H9 (cell line): ENCODE measurements at regions not wholly inside any gene's neighbourhood (a gene's known extent, or its start where the extent isn't known, plus 50 kb on each side); places are given as distances from the start of the nearest gene placed in this dataset.

Experiments
- DNase-seq: peaks from one replicate; pipeline ENCODE4 v3.0.0-alpha.2; 2017
- H2AFZ ChIP-seq: one replicate; pipeline ENCODE4 v1.6.1; 2013; ENCODE audit warnings: mild to moderate bottlenecking, low read length, control low read depth, moderate library complexity
- H2AK5ac ChIP-seq: 2 replicates; pipeline ENCODE4 v1.6.1; 2013; ENCODE audit warnings: low read length, control low read depth, mixed read lengths; ENCODE audit not compliant: insufficient read length
- H2BK120ac ChIP-seq: one replicate; pipeline ENCODE4 v1.6.1; 2013; ENCODE audit warnings: low read depth, mild to moderate bottlenecking, low read length, control low read depth, inconsistent platforms; ENCODE audit not compliant: poor library complexity, severe bottlenecking
- H2BK12ac ChIP-seq: 2 replicates; pipeline ENCODE4 v1.6.1; 2013; ENCODE audit warnings: low read length, control low read depth, mixed read lengths, low read depth; ENCODE audit not compliant: insufficient read length
- H2BK15ac ChIP-seq: 2 replicates; pipeline ENCODE4 v1.6.1; 2013; ENCODE audit warnings: low read depth, low read length, control low read depth
- H2BK20ac ChIP-seq: one replicate; pipeline ENCODE4 v1.6.1; 2013; ENCODE audit warnings: low read depth, mild to moderate bottlenecking, low read length, control low read depth, inconsistent platforms; ENCODE audit not compliant: poor library complexity, severe bottlenecking
- H2BK5ac ChIP-seq: 2 replicates; pipeline ENCODE4 v1.6.1; 2013; ENCODE audit warnings: low read length, control low read depth, mixed read lengths; ENCODE audit not compliant: insufficient read length
- H3K14ac ChIP-seq: 2 replicates; pipeline ENCODE4 v1.6.1; 2013; ENCODE audit warnings: low read length, control low read depth; ENCODE audit not compliant: insufficient read depth
- H3K18ac ChIP-seq: 2 replicates; pipeline ENCODE4 v1.6.1; 2013; ENCODE audit warnings: low read depth, mild to moderate bottlenecking, mixed read lengths, low read length, control low read depth; ENCODE audit not compliant: insufficient read length
- H3K23ac ChIP-seq: 2 replicates; pipeline ENCODE4 v1.6.1; 2013; ENCODE audit warnings: low read length, control low read depth, mixed read lengths, low read depth; ENCODE audit not compliant: insufficient read length
- H3K23me2 ChIP-seq: 2 replicates; pipeline ENCODE4 v1.6.1; 2013; ENCODE audit warnings: low read depth, mild to moderate bottlenecking, mixed read lengths, low read length, control low read depth; ENCODE audit not compliant: insufficient read length, poor library complexity, severe bottlenecking
- H3K27ac ChIP-seq: 2 replicates; pipeline ENCODE4 v1.5.1; 2013; ENCODE audit warnings: low read length, control low read depth, mixed read lengths, low read depth; ENCODE audit not compliant: insufficient read length
- H3K27me3 ChIP-seq: 2 replicates; pipeline ENCODE4 v1.6.1; 2013; ENCODE audit warnings: low read length, control low read depth, inconsistent platforms; ENCODE audit not compliant: insufficient read depth
- H3K4ac ChIP-seq: 2 replicates; pipeline ENCODE4 v1.6.1; 2013; ENCODE audit warnings: low read depth, mild to moderate bottlenecking, control low read depth, inconsistent platforms, low read length, moderate library complexity
- H3K4me1 ChIP-seq: 2 replicates; pipeline ENCODE4 v1.6.1; 2013; ENCODE audit warnings: low read length, control low read depth, inconsistent platforms; ENCODE audit not compliant: insufficient read depth
- H3K4me2 ChIP-seq: 2 replicates; pipeline ENCODE4 v1.6.1; 2013; ENCODE audit warnings: low read length, control low read depth, mixed read lengths; ENCODE audit not compliant: insufficient read length, insufficient read depth
- H3K56ac ChIP-seq: 2 replicates; pipeline ENCODE4 v1.6.1; 2013; ENCODE audit warnings: low read depth, mild to moderate bottlenecking, mixed read lengths, low read length, control low read depth; ENCODE audit not compliant: insufficient read length
- H3K79me1 ChIP-seq: 2 replicates; pipeline ENCODE4 v1.6.1; 2013; ENCODE audit warnings: low read depth, mild to moderate bottlenecking, moderate library complexity, low read length, control low read depth, inconsistent platforms; ENCODE audit not compliant: insufficient read depth, poor library complexity, severe bottlenecking
- H3K79me2 ChIP-seq: 2 replicates; pipeline ENCODE4 v1.6.1; 2013; ENCODE audit warnings: low read length, control low read depth, inconsistent platforms; ENCODE audit not compliant: insufficient read depth
- H3K9ac ChIP-seq: 2 replicates; pipeline ENCODE4 v1.6.1; 2013; ENCODE audit warnings: low read length, control low read depth, mixed read lengths; ENCODE audit not compliant: insufficient read length; ENCODE audit errors: extremely low read depth
- H3K9me3 ChIP-seq: one replicate; pipeline ENCODE4 v1.6.1; 2013; ENCODE audit warnings: low read depth, low read length, inconsistent platforms; ENCODE audit not compliant: control insufficient read depth
- H3T11ph ChIP-seq: one replicate; pipeline ENCODE4 v1.6.1; 2013; ENCODE audit warnings: mild to moderate bottlenecking, low read length, control low read depth, inconsistent platforms
- H4K20me1 ChIP-seq: one replicate; pipeline ENCODE4 v1.6.1; 2013; ENCODE audit not compliant: control insufficient read depth, insufficient read length, insufficient read depth
- H4K5ac ChIP-seq: 2 replicates; pipeline ENCODE4 v1.6.1; 2013; ENCODE audit warnings: low read depth, mild to moderate bottlenecking, mixed read lengths, low read length, control low read depth; ENCODE audit not compliant: insufficient read length
- H4K8ac ChIP-seq: replicated peaks from 2 replicates; pipeline ENCODE4 v1.6.1; 2013; ENCODE audit warnings: low read length, control low read depth, mixed read lengths, low read depth; ENCODE audit not compliant: insufficient read length
- H4K91ac ChIP-seq: 2 replicates; pipeline ENCODE4 v1.6.1; 2013; ENCODE audit warnings: low read depth, mild to moderate bottlenecking, moderate library complexity, mixed read lengths, low read length, control low read depth; ENCODE audit not compliant: insufficient read length
- H3K27ac Mint-ChIP-seq, 3 experiments: 2 replicates in 2 of 3; 3 replicates in 1 of 3; pipeline ENCODE4 v1.8.0; 2020 to 2021; ENCODE audit warnings: mixed read lengths in 3 of 3, mild to moderate bottlenecking in 1 of 3, moderate library complexity in 1 of 3
- H3K27me3 Mint-ChIP-seq: 2 replicates; pipeline ENCODE4 v1.8.0; 2021; ENCODE audit warnings: low read depth, mild to moderate bottlenecking, moderate library complexity, mixed read lengths
- H3K36me3 Mint-ChIP-seq, 3 experiments: 2 replicates in 2 of 3; 3 replicates in 1 of 3; pipeline ENCODE4 v1.8.0; 2020 to 2021; ENCODE audit warnings: low read depth in 3 of 3, mixed read lengths in 3 of 3; ENCODE audit not compliant: insufficient read depth in 1 of 3
- H3K4me1 Mint-ChIP-seq, 2 experiments: 2 replicates each; pipeline ENCODE4 v1.8.0; 2020; ENCODE audit warnings: mixed read lengths in 2 of 2
- H3K4me3 Mint-ChIP-seq, 2 experiments: 2 replicates in 1 of 2; 3 replicates in 1 of 2; pipeline ENCODE4 v1.8.0; 2020 to 2021; ENCODE audit warnings: mild to moderate bottlenecking in 2 of 2, mixed read lengths in 2 of 2, moderate library complexity in 1 of 2
- H3K9me3 Mint-ChIP-seq, 2 experiments: 2 replicates in 1 of 2; 3 replicates in 1 of 2; pipeline ENCODE4 v1.8.0; 2020; ENCODE audit warnings: mild to moderate bottlenecking in 2 of 2, mixed read lengths in 2 of 2, moderate library complexity in 1 of 2
- WGBS: extraction: QIAGEN DNeasy Blood & Tissue Kit; methylation state at CpG from one replicate; pipeline ENCODE4 v1.1.7; 2013; ENCODE audit warnings: missing lambda C conversion rate, low lambda C conversion rate, mixed read lengths; ENCODE audit not compliant: insufficient read length; ENCODE audit errors: extremely low coverage; 5-methylcytosine and 5-hydroxymethylcytosine counted together
- TF ChIP-seq, protein P1 (sequence below): fragments of 200-600 bp; sonication (generic); conservative IDR thresholded peaks from 3 replicates; pipeline ENCODE4 v1.8.0; 2021; ENCODE audit warnings: antibody characterized with exemption, mild to moderate bottlenecking

DNA sequence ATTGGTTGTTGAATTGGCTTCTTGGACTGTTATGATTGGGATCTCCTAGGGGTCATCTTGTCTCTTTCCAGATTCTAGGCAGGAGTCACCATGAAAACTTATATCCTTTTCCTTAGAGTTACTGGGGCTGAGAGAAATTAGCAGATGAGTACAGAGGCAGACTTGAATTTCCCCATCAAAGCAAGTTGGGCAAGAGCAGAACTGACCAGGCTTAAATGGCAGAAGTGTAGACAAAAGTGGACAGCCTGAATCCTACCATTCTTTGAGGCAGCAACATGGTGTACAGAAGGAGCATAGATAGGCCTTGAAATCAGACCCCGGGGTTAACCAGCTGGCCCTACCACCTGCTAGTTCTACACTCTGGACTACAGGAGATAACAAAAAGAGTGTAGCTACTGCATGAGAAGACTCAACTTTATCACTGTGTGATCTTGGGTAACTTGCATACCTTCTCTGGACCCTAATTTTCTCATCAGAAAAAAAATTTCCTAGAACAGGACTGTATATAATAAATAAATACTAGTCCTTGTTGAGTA, 427.4 kb upstream of the CADM1 start:
- Histone ChIP-seq H2AFZ (no peak overlapping the region), H3K4me2 (no peak overlapping the region), H3K4ac (no peak overlapping the region), H4K8ac (no peak overlapping the region), H3K23me2 (no peaks in the 10 kb centered on the region), H3K27me3 (no peaks in the 10 kb centered on the region), H4K91ac (no peak overlapping the region), H3K23ac (no peak overlapping the region), H3K18ac (no peak overlapping the region), H2BK5ac (no peak overlapping the region), H2BK15ac (no peak overlapping the region), H2BK120ac (no peak overlapping the region), H4K20me1 (no peaks in the 10 kb centered on the region), H3K27ac (no peak overlapping the region), H3K14ac (no peak overlapping the region), H2AK5ac (no peak overlapping the region), H2BK20ac (no peak overlapping the region), H3K4me1 (peaks cover 12% of the 10 kb centered on the region; the same call in 1 of the 2 replicates), H3K79me2 (no peaks in the 10 kb centered on the region), H3K79me1 (no peaks in the 10 kb centered on the region), H3T11ph (no peak overlapping the region), H3K56ac (no peak overlapping the region), H3K9ac (no peak overlapping the region), H3K9me3 (no peaks in the 10 kb centered on the region), H2BK12ac (no peak overlapping the region), H4K5ac (no peak overlapping the region)
- Mint-ChIP-seq H3K36me3 (no peaks in the 10 kb centered on the region), H3K27ac (no peak overlapping the region), H3K4me3 (no peak overlapping the region), H3K27me3 (peaks cover 50% of the 10 kb centered on the region), H3K9me3 (no peaks in the 10 kb centered on the region), H3K4me1 (peaks cover 17 to 24% of the 10 kb centered on the region in 2 experiments)
- TF ChIP-seq, protein P1, sequence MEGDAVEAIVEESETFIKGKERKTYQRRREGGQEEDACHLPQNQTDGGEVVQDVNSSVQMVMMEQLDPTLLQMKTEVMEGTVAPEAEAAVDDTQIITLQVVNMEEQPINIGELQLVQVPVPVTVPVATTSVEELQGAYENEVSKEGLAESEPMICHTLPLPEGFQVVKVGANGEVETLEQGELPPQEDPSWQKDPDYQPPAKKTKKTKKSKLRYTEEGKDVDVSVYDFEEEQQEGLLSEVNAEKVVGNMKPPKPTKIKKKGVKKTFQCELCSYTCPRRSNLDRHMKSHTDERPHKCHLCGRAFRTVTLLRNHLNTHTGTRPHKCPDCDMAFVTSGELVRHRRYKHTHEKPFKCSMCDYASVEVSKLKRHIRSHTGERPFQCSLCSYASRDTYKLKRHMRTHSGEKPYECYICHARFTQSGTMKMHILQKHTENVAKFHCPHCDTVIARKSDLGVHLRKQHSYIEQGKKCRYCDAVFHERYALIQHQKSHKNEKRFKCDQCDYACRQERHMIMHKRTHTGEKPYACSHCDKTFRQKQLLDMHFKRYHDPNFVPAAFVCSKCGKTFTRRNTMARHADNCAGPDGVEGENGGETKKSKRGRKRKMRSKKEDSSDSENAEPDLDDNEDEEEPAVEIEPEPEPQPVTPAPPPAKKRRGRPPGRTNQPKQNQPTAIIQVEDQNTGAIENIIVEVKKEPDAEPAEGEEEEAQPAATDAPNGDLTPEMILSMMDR: no peak
- DNase-seq: no peak
- WGBS: no CpG with 5 or more reads among the region's 1 CpG
